MCF 10A (cell line): ENCODE measurements at regions not wholly inside any gene's neighbourhood (a gene's known extent, or its start where the extent isn't known, plus 50 kb on each side); places are given as distances from the start of the nearest gene placed in this dataset.

ENCODE experiments used
- BruUV-seq: library from RNA; stranded (reverse); fragments of 400-500 nt; replicated peaks from 2 replicates; lab custom pipeline; 2021; lab: Mats Ljungman, UMichigan
- CTCF ChIA-PET: fragments of 300-600 bp; sonication (Branson Sonifier 250); formaldehyde crosslinking; extraction: SDS; loops from one replicate; lab custom pipeline; 2021; ENCODE audit warnings: antibody characterized with exemption, inconsistent platforms; lab: Yijun Ruan, JAX
- POLR2A ChIA-PET: fragments of 300-600, 350-650 bp; sonication (Branson Sonifier 250); formaldehyde crosslinking; extraction: SDS; loops from one replicate; lab custom pipeline; 2020; ENCODE audit warnings: antibody characterized with exemption, inconsistent platforms; lab: Yijun Ruan, JAX
- DNase-seq: peaks from one replicate; pipeline ENCODE4 v3.0.0-alpha.2; 2018; ENCODE audit not compliant: unreplicated experiment
- H3K27ac Mint-ChIP-seq: one replicate; pipeline ENCODE4 v1.8.0; 2022; ENCODE audit warnings: mild to moderate bottlenecking, low read depth, mixed read lengths; ENCODE audit not compliant: unreplicated experiment
- H3K27me3 Mint-ChIP-seq: one replicate; pipeline ENCODE4 v1.8.0; 2022; ENCODE audit warnings: mixed read lengths; ENCODE audit not compliant: insufficient read depth, unreplicated experiment
- H3K36me3 Mint-ChIP-seq: one replicate; pipeline ENCODE4 v1.8.0; 2022; ENCODE audit warnings: mild to moderate bottlenecking, moderate library complexity, mixed read lengths; ENCODE audit not compliant: insufficient read depth, unreplicated experiment
- H3K4me1 Mint-ChIP-seq: one replicate; pipeline ENCODE4 v1.8.0; 2022; ENCODE audit warnings: mixed read lengths; ENCODE audit not compliant: insufficient read depth, unreplicated experiment
- H3K4me3 Mint-ChIP-seq: one replicate; pipeline ENCODE4 v1.8.0; 2022; ENCODE audit warnings: mild to moderate bottlenecking, moderate library complexity, mixed read lengths; ENCODE audit not compliant: unreplicated experiment
- H3K9me3 Mint-ChIP-seq: one replicate; pipeline ENCODE4 v1.8.0; 2022; ENCODE audit warnings: mixed read lengths; ENCODE audit not compliant: unreplicated experiment
- intact Hi-C: fragments of 100-400 bp; cut with micrococcal nuclease; formaldehyde crosslinking; loops from 2 replicates; pipeline ENCODE4 v1.14.1; 2022
- TF ChIP-seq, protein P1 (sequence below): fragments of 200-600 bp; IDR thresholded peaks from one replicate; pipeline ENCODE4 v1.8.0; 2022; ENCODE audit warnings: antibody characterized with exemption, mild to moderate bottlenecking; ENCODE audit not compliant: unreplicated experiment

DNA sequence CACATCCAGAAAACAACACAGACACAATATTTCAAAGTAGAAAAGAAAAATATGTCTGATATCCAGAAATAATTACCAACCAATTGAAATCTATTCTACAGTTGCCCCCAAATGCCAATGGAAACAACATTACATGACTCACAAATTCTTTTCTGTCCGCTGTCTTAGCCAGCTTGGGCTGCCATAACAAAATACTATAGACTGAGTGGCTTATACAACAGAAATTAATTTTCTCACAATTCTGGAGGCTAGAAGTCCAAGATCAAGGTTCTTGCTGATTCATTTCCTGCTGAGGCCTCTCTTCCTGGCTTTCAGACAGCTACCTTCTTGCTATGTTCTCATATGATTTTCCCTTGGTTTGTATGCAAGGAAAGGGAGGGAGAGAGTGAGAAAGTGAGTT is 698.1 kb downstream of the DHX35 start:
- no peak overlapping the region for H3K4me3 Mint-ChIP-seq
- BruUV-seq, result no TSS peak
- no peaks in the 10 kb centered on the region for H3K27me3 Mint-ChIP-seq
- H3K27ac Mint-ChIP-seq, result peak overlapping the region; percentile 13
- POLR2A ChIA-PET, result no interaction called here
- intact Hi-C loops, result no loop called here
- peak; percentile 42 for DNase-seq
- H3K4me1 Mint-ChIP-seq, result peaks cover 27% of the 10 kb centered on the region
- CTCF ChIA-PET, result interaction anchor here (1.4 kb wide), 1 partner anchor 15 kb away, joined by 6 read pairs; no protein-coding TSS in a partner anchor
- peaks cover 10% of the 10 kb centered on the region for H3K9me3 Mint-ChIP-seq
- TF ChIP-seq, protein P1, sequence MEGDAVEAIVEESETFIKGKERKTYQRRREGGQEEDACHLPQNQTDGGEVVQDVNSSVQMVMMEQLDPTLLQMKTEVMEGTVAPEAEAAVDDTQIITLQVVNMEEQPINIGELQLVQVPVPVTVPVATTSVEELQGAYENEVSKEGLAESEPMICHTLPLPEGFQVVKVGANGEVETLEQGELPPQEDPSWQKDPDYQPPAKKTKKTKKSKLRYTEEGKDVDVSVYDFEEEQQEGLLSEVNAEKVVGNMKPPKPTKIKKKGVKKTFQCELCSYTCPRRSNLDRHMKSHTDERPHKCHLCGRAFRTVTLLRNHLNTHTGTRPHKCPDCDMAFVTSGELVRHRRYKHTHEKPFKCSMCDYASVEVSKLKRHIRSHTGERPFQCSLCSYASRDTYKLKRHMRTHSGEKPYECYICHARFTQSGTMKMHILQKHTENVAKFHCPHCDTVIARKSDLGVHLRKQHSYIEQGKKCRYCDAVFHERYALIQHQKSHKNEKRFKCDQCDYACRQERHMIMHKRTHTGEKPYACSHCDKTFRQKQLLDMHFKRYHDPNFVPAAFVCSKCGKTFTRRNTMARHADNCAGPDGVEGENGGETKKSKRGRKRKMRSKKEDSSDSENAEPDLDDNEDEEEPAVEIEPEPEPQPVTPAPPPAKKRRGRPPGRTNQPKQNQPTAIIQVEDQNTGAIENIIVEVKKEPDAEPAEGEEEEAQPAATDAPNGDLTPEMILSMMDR, result no peak
- H3K36me3 Mint-ChIP-seq, result no peaks in the 10 kb centered on the region

DNA sequence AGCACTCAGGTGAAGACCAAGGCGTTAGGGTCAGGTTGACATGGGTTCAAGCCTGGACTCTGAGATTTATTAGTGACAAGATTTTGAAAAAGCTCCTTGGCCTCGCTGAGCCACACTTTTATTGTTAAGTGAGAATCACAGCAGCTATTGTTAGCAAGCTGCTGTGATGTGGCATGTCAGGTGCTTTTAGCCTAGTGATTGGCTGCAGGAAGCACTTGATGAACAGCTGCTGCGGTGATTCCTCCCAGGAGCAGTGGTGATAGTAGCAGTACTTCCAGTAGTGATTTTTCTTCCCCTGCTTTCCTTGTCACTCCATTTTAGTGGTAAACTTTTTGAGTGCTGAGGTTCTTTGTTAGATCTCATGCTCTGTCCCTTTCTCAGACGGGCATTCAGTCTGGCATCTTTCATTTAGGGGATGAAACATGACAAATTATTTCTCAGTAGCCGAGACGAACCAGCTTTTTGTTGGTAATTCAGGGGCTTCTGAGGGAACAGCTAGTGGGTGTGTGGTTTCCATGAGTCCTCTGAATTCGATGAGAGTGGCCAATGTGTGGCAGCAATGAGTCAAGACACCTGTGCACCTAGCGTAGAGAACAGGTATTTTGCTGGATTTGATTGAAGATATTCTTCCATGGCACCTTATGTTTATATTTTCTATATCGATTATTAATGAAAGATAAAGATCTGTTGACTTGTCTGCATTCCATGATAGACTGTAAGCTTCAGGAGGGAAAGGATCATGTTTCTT is 696.7 kb downstream of the DHX35 start:
- Mint-ChIP-seq H3K27me3 (no peaks in the 10 kb centered on the region), H3K36me3 (no peaks in the 10 kb centered on the region), H3K9me3 (peaks cover 10% of the 10 kb centered on the region), H3K4me3 (no peak overlapping the region), H3K27ac (no peak overlapping the region), H3K4me1 (peaks cover 27% of the 10 kb centered on the region)
- no peak for DNase-seq
- TF ChIP-seq, protein P1, result no peak
- BruUV-seq, result no TSS peak
- CTCF ChIA-PET, result interaction anchor here (0.7 to 1.4 kb wide), 3 partner anchors 9 to 17 kb away, joined by 3 to 7 read pairs (median 6); no protein-coding TSS in a partner anchor
- POLR2A ChIA-PET, result no interaction called here
- intact Hi-C loops, result no loop called here

DNA sequence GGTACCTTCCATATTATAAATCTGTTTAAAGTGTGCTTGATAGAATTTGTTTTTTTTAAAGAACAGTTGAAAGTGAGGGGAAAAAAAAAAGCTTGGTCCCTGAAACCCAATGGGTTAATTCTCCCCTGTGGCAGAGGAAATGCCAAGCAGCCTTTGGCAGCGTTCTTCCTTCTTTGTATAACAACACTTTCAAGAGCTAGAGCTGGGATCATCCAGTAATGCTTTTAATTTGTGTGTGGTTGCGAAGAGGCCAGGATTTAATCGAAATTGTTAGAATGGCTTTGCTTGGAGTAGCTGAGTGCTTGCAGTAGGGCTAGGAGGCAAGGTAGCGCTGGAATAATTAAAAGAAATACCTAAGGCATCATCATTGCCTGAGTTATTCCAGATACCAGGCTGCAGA is 692.0 kb downstream of the DHX35 start:
- peaks cover 2% of the 10 kb centered on the region for H3K9me3 Mint-ChIP-seq
- H3K36me3 Mint-ChIP-seq, result no peaks in the 10 kb centered on the region
- no TSS peak for BruUV-seq
- H3K27me3 Mint-ChIP-seq, result no peaks in the 10 kb centered on the region
- CTCF ChIA-PET, result interaction anchor here (0.6 to 0.8 kb wide), 2 partner anchors 275 to 1316 kb away, joined by 3 to 4 read pairs; no protein-coding TSS in a partner anchor
- H3K27ac Mint-ChIP-seq, result no peak overlapping the region
- TF ChIP-seq, protein P1, result no peak
- DNase-seq, result no peak
- no peak overlapping the region for H3K4me3 Mint-ChIP-seq
- POLR2A ChIA-PET, result no interaction called here
- intact Hi-C loops, result no loop called here
- H3K4me1 Mint-ChIP-seq, result no peaks in the 10 kb centered on the region

DNA sequence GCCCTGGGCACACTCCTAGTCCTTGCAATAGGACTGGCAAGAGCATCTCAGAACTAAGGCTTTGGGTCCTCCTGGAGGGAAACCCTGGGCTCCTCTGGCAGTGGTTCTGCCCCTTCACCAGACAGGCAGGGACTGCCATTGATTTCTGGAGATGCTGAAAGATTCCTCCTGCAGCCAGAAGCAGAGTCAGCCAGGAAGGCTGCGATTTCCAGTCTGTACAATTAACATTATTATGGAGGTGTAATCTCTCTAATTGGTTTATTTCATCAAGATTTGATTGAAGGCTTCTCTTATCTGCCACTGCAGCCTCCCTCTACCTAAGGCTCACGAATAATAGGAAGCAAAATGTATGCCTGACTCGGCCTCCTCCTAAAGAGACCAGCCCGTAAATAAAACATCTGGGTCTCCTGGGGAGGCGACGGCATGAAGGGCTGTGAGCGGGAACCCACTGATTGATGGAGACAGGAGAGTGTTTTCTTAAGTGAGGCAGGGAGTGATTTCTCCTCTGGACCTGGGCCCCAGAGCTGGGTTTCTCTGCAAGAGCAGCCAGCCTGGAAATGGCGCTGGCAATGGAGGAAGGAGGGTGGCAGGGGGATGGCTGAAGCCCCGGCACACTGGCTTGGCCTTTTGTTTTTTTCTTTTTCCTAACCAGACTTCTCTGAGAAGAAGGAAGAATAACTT is 689.6 kb downstream of the DHX35 start:
- CTCF ChIA-PET, result no interaction called here
- POLR2A ChIA-PET, result no interaction called here
- no peak overlapping the region for H3K27ac Mint-ChIP-seq
- H3K27me3 Mint-ChIP-seq, result no peaks in the 10 kb centered on the region
- TF ChIP-seq, protein P1, result no peak
- H3K36me3 Mint-ChIP-seq, result no peaks in the 10 kb centered on the region
- no peaks in the 10 kb centered on the region for H3K4me1 Mint-ChIP-seq
- no peaks in the 10 kb centered on the region for H3K9me3 Mint-ChIP-seq
- BruUV-seq, result no TSS peak
- DNase-seq, result no peak
- intact Hi-C loops, result no loop called here
- no peak overlapping the region for H3K4me3 Mint-ChIP-seq
